Ovary (tissue), 7 donors: ENCODE measurements at regions not wholly inside any gene's neighbourhood (a gene's known extent, or its start where the extent isn't known, plus 50 kb on each side); places are given as distances from the start of the nearest gene placed in this dataset.

Experiments used
- DNase-seq, 5 donors: peaks; one replicate each; pipeline ENCODE4 v3.0.0-alpha.2; 2019 to 2020
- H3K27ac ChIP-seq, 2 donors: fragments of 200-600 bp; one replicate each; pipeline versions ENCODE4 v1.5.1 to v1.8.0; 2019 to 2022
- H3K27me3 ChIP-seq: fragments of 200-600 bp; one replicate; pipeline ENCODE4 v1.8.0; 2022
- H3K36me3 ChIP-seq: fragments of 200-600 bp; sonication (generic); one replicate; pipeline ENCODE4 v1.5.1; 2019
- H3K4me1 ChIP-seq: one replicate; pipeline ENCODE4 v1.8.1; 2013; ENCODE audit warnings: mild to moderate bottlenecking, moderate library complexity; ENCODE audit not compliant: insufficient read depth
- H3K4me3 ChIP-seq: fragments of 200-600 bp; sonication (generic); one replicate; pipeline ENCODE4 v1.5.1; 2017
- H3K9me3 ChIP-seq, 2 donors: fragments of 200-600 bp in 1 of 2; sonication (generic) in 1 of 2; one replicate each; pipeline versions ENCODE4 v1.5.1 to v1.8.1; 2013 to 2019; ENCODE audit warnings: mild to moderate bottlenecking in 1 of 2, moderate library complexity in 1 of 2
- EP300 ChIP-seq: sonication (generic); formaldehyde crosslinking; IDR thresholded peaks from one replicate; pipeline ENCODE4 v1.6.1; 2017; ENCODE audit warnings: antibody characterized with exemption
- POLR2A ChIP-seq: fragments of 450-650 bp; IDR thresholded peaks from one replicate; pipeline ENCODE4 v1.6.1; 2017; ENCODE audit warnings: antibody characterized with exemption, mild to moderate bottlenecking, moderate library complexity
- WGBS, 3 donors: extraction: QIAGEN DNeasy Blood & Tissue Kit in 1 of 3; methylation state at CpG; one replicate each; pipeline versions ENCODE4 v1.1.5 to v1.1.7; 2013 to 2017; 5-methylcytosine and 5-hydroxymethylcytosine counted together
- intact Hi-C, 4 donors: fragments of 100-400 bp; cut with DNase I; formaldehyde crosslinking; loops; one replicate each; pipeline versions ENCODE4 v1.11.0 to v1.15.1; 2022 to 2023
- TF ChIP-seq, protein P1 (sequence below), 3 donors: fragments of 450-650 bp in 2 of 3; fragments of 200-600 bp in 1 of 3; IDR thresholded peaks; one replicate each; pipeline versions ENCODE4 v1.5.1 to v1.8.0; 2016 to 2022; ENCODE audit warnings: antibody characterized with exemption in 3 of 3, mild to moderate bottlenecking in 1 of 3
- donor health status: DM: no; HTN: no; CAD: no; lungs with moderate emphysema.
- donor health status: DM: no; HTN: no; CAD: no.
- donor health status: Bipolar disorder and iron deficiency.
- donor health status: DM: no; HTN: no; CAD: no.
- donor health status: DM: yes; HTN: yes; CAD: no.

- no peaks in the 10 kb centered on the region for H3K27me3 ChIP-seq
- H3K36me3 ChIP-seq: no peaks in the 10 kb centered on the region
- TF ChIP-seq, protein P1, sequence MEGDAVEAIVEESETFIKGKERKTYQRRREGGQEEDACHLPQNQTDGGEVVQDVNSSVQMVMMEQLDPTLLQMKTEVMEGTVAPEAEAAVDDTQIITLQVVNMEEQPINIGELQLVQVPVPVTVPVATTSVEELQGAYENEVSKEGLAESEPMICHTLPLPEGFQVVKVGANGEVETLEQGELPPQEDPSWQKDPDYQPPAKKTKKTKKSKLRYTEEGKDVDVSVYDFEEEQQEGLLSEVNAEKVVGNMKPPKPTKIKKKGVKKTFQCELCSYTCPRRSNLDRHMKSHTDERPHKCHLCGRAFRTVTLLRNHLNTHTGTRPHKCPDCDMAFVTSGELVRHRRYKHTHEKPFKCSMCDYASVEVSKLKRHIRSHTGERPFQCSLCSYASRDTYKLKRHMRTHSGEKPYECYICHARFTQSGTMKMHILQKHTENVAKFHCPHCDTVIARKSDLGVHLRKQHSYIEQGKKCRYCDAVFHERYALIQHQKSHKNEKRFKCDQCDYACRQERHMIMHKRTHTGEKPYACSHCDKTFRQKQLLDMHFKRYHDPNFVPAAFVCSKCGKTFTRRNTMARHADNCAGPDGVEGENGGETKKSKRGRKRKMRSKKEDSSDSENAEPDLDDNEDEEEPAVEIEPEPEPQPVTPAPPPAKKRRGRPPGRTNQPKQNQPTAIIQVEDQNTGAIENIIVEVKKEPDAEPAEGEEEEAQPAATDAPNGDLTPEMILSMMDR (IDR thresholded peaks at IDR 0.05): no peak
- TF ChIP-seq POLR2A (no peak), EP300 (no peak)
- no peak overlapping the region for H3K4me3 ChIP-seq
- no peaks in the 10 kb centered on the region for H3K4me1 ChIP-seq
- H3K9me3 ChIP-seq: no peaks in the 10 kb centered on the region
- WGBS, 3 donors: 72 to 89% (median 76%) methylated on average over 4 of the region's 4 CpGs
- DNase-seq: no peak
- no peak overlapping the region for H3K27ac ChIP-seq
- intact Hi-C loops: no loop called here
Measured at GRCh38 chr7:46949270-46949931, 632.5 kb downstream of the TNS3 start.

DNA sequence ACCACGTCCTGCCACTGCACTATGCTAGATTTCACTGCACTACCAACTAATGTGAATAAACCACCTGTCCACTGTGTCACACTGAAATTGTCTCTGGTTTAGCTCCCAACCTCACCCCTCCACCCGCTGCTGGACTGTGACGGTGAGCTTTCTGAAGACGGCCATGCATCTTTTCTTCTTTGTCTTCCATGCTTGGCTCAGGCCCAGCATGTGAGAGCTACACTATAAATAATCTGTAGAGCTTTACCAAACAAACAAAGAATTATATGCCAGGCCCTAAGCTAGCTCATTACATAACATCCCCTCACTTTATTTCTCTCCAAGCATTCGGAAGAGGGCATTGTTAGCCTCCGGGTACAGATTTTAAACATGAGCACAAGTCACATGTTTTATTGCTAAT is 633.2 kb downstream of the TNS3 start:
- no peak overlapping the region for H3K4me3 ChIP-seq

DNA sequence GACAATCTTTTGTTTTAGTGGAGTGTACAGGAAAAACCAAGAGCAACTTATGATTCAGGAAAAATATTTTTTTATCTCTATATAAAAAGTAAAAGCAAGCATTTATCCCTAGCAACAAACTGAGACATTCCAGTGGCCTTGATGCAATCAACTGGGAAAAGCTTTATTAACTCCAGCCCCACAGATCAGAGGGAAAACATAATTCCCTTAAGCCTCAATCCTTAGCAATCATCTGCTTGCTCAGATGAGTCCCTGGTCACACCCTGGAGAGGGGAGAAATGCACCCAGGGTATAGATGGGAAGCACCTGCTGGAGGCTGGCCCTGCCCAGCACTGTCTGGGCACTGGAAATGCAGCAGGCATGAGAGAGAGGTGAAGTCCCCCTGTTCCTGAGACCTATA is 636.6 kb downstream of the TNS3 start:
- intact Hi-C loops: no loop called here
- no peak for TF ChIP-seq POLR2A
- TF ChIP-seq, protein P1 (IDR thresholded peaks at IDR 0.05): no peak
- TF ChIP-seq EP300: no peak
- Histone ChIP-seq H3K9me3 (no peaks in the 10 kb centered on the region), H3K36me3 (no peaks in the 10 kb centered on the region), H3K27ac (no peak overlapping the region), H3K4me1 (no peaks in the 10 kb centered on the region), H3K4me3 (no peak overlapping the region), H3K27me3 (no peaks in the 10 kb centered on the region)
- DNase-seq: no peak

More for the DNA sequence above, 633.2 kb downstream of the TNS3 start:
- no peak overlapping the region for H3K27ac ChIP-seq
- no peaks in the 10 kb centered on the region for H3K4me1 ChIP-seq
- no peaks in the 10 kb centered on the region for H3K27me3 ChIP-seq
- 83 to 86% (median 85%) methylated on average over 6 of the region's 6 CpGs for WGBS, 3 donors
- TF ChIP-seq, protein P1 (IDR thresholded peaks at IDR 0.05): no peak
- no peak for TF ChIP-seq EP300
- no peak for TF ChIP-seq POLR2A
- intact Hi-C loops: no loop called here
- DNase-seq: no peak
- no peaks in the 10 kb centered on the region for H3K9me3 ChIP-seq
- no peaks in the 10 kb centered on the region for H3K36me3 ChIP-seq

DNA sequence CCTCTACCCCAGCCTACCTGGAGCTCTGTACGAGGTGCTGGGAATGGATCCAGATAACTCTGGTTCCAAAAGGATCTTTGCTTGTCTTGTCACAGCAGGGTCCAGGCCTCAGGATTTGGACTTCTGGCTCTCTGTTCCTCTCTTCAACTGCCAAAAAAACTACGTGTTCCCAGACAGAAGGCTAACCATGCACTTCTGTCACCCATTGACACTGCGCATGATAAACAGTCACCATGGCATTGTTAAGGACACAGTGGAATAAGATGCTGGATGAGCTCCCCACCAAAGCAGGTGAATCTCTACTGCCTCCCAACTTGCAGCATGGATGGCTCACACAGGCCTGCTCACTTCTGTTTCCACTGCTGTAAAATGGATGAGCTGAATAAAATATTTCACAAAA is 637.9 kb downstream of the TNS3 start:
- Histone ChIP-seq H3K4me1 (no peaks in the 10 kb centered on the region), H3K27ac (no peak overlapping the region), H3K36me3 (no peaks in the 10 kb centered on the region), H3K9me3 (no peaks in the 10 kb centered on the region), H3K27me3 (no peaks in the 10 kb centered on the region), H3K4me3 (no peak overlapping the region)
- TF ChIP-seq EP300 (no peak), POLR2A (no peak)
- TF ChIP-seq, protein P1 (IDR thresholded peaks at IDR 0.05): no peak
- WGBS, 3 donors: 88 to 93% (median 88%) methylated on average over 3 of the region's 3 CpGs
- no peak for DNase-seq
- intact Hi-C loops: no loop called here
